ENCODE measurements at regions not wholly inside any gene's neighbourhood (a gene's known extent, or its start where the extent isn't known, plus 50 kb on each side); places are given as distances from the start of the nearest gene placed in this dataset.
"Not testable (repeated sequence)": the region's sequence is repeated elsewhere in the genome, so short reads cannot be mapped to it uniquely, and the experiment has no call there.

- DNase-seq, result no peak
- in situ Hi-C loops (cut with MboI; ENCODE audit: low pct_unique_long_range_greater_than_20kb, low sequenced_read_pairs), result no loop called here
These were observed 95.2 kb upstream of the TRABD2B start for GRCh38 chr1:48092401-48092800.

GRCh38 chr1:48089356-48089891 is 92.2 kb upstream of the TRABD2B start:
- in situ Hi-C loops (cut with MboI; ENCODE audit: low pct_unique_long_range_greater_than_20kb, low sequenced_read_pairs), result no loop called here
- no peak for DNase-seq

DNA sequence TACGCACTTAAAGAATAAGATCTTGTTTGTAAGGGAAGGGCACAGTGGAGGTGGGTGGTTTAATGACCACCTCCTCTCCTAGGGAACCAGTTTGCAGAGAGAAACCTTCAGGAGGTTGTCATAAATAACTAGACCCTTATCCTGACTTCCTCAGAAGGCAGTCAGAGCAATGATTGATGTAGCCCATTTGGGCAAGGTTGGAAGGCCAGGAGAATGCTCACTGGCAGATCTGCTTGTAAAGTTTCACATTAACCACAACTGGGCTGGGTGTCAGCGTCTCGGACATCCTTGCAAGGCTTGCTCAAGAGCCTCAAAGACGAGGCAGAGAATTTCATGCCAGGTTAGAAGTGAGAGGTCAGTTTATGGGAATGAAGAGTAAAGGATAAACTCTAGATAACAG is 87.6 kb upstream of the TRABD2B start:
- DNase-seq, result no peak
- in situ Hi-C loops (cut with MboI; ENCODE audit: low pct_unique_long_range_greater_than_20kb, low sequenced_read_pairs), result no loop called here

DNA sequence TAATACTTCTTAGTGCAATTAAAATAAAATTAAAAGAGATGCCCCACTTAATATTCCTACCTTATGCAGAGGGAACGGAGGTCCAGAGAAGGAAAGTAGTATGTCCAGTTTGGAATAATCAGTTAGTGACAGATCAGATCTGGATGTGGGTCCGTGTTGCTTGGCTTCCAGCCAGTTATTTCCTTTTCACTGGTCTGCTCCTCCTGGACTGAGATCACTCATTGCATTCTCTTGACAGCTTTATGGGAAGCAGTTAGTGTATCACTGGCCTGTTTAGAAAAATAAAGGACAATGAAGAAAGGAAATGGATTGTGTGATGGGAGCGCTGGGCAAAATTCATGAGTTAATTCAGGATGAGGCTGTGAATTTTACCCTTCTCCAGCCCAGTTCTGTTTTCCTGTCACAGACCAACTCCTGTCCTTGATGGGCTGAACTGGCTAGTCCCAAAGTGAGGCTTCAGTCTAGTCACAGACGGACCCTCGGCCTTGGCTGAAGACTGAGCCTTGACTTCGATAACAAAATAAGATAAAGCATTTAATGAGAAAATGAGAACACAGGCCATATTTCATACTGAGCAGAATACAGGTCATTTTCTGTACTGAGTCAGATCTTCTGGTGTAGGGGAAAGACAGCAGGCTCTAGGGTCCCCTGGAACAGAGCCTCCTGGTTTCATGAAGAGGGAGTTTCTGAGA is 85.2 kb upstream of the TRABD2B start:
- no peak for DNase-seq
- in situ Hi-C loops (cut with MboI; ENCODE audit: low pct_unique_long_range_greater_than_20kb, low sequenced_read_pairs), result no loop called here

GRCh38 chr1:48080331-48081255 is 83.4 kb upstream of the TRABD2B start:
- in situ Hi-C loops (cut with MboI; ENCODE audit: low pct_unique_long_range_greater_than_20kb, low sequenced_read_pairs), result no loop called here
- no peak for DNase-seq

DNA sequence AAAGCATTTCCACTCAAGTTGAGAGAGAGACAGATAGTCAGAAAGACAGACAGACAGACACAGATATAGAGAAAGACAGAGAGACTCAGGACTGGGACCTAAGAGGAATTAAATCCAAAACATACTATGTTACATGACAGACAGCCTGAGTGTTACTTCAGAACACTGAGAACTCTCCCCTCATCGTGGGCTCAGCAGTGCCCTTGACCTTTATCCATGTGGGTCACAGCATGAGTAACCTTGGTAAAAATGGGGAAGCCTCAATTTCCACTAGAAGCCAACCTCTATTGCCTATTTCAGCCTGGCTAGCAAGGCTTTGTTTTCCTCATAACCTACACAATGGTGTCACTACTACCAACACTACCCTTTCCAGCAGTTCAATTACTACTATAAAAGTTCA is 81.9 kb upstream of the TRABD2B start:
- in situ Hi-C loops (cut with MboI; ENCODE audit: low pct_unique_long_range_greater_than_20kb, low sequenced_read_pairs), result no loop called here
- no peak for DNase-seq

- no peak for DNase-seq
- in situ Hi-C loops (cut with MboI; ENCODE audit: low pct_unique_long_range_greater_than_20kb, low sequenced_read_pairs), result no loop called here
These were observed 80.6 kb upstream of the TRABD2B start for GRCh38 chr1:48077795-48078222.

GRCh38 chr1:48076017-48076416 is 78.8 kb upstream of the TRABD2B start:
- in situ Hi-C loops (cut with MboI; ENCODE audit: low pct_unique_long_range_greater_than_20kb, low sequenced_read_pairs), result no loop called here
- DNase-seq, result no peak

DNA sequence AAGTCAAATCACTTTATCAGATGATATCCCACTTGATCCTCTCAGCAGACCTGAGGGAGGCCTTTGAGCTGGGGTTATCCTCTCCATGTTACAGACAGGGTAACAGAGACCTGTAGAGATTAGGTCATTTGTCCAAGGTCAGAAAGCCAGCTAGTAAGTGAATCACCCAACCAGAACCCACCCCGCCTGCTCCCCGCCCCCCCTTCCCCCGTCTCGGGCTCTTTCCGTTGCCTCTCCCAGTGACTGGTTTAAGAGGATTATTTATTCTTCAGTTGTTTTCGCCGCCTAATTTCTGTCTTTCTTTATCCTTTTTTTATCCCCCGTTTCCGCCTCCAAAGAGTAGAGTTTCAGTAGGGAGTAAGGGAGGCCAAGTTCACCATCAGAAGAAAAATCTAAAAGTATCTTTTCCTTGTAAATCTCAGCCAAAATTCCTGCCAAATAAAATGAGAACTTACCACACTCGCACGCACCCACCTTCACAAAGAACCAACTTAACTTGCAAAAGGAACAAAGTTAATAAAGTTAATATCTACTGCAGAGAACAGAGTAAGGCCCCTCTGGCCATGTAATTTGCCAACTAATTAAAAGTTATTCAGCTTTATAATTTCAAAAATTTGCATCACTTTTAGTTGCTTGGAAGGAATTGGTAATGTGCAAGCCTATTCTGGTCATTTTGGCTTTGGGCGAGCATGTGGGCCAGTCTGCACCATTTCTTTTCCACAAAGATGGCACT is 76.8 kb upstream of the TRABD2B start:
- DNase-seq, result no peak
- in situ Hi-C loops (cut with MboI; ENCODE audit: low pct_unique_long_range_greater_than_20kb, low sequenced_read_pairs), result no loop called here

DNA sequence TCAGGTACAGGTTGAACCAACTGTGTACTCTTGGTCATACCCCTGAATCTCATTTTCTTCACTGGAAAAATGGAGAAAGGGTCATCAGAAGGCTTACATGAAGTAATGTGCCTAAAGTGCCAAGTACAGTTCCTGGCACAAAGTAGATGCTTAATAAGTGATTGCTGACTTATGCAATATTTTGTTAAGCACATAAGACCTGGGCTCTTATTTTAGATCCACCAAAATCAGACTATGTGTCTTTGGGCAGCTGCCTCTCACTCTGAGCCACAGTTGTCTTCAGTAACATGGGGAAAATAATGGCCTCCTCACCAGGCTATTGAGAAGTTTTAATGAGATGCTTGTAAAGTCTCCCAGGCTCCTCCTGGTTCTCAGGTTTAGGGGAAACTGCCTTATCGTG is 74.3 kb upstream of the TRABD2B start:
- no peak for DNase-seq
- in situ Hi-C loops (cut with MboI; ENCODE audit: low pct_unique_long_range_greater_than_20kb, low sequenced_read_pairs), result no loop called here

- no peak for DNase-seq
- in situ Hi-C loops (cut with MboI; ENCODE audit: low pct_unique_long_range_greater_than_20kb, low sequenced_read_pairs), result no loop called here
These were observed 73.2 kb upstream of the TRABD2B start for GRCh38 chr1:48070396-48070750.

GRCh38 chr1:48069662-48070395 is 72.6 kb upstream of the TRABD2B start:
- in situ Hi-C loops (cut with MboI; ENCODE audit: low pct_unique_long_range_greater_than_20kb, low sequenced_read_pairs), result no loop called here
- no peak for DNase-seq

- DNase-seq, result no peak
- in situ Hi-C loops (cut with MboI; ENCODE audit: low pct_unique_long_range_greater_than_20kb, low sequenced_read_pairs), result no loop called here
These were observed 71.0 kb upstream of the TRABD2B start for GRCh38 chr1:48068206-48068605.

DNA sequence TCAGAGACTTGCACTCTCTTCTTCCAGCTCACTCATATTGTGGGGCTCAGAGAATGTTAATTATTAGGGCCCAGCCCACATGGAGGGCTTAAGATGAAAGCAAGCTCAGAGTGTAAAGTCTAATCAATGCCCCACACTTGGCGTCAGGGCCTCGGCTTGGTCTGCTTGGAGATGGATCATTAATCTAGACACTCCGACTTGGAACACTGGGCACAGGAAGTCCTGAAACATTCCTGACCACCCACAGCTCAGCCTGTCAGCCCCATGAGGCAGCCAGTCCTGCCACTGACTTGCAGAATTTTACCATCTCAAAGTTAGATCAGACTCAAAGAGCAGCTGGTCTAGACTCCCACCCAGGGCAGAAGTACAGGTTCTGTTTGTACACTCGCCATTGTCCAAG is 69.8 kb upstream of the TRABD2B start:
- in situ Hi-C loops (cut with MboI; ENCODE audit: low pct_unique_long_range_greater_than_20kb, low sequenced_read_pairs), result no loop called here
- DNase-seq, result no peak

DNA sequence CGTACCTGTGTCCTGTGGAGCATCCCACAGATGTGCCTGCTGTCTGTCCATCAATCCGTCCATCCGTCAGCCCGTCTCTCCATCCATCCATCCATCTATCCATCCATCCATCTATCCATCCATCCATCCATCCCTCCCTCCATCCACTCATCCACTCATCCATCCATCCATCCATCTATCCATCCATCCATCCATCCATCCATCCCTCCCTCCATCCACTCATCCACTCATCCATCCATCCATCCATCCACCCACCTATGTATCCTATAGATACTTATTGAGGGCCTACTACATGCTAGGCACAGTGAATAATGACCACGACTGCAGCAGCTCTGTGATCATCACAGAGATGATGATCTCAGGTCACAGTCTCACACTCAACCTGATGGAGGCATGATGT is 67.5 kb upstream of the TRABD2B start:
- DNase-seq; in situ Hi-C loops (cut with MboI; ENCODE audit: low pct_unique_long_range_greater_than_20kb, low sequenced_read_pairs): not testable (repeated sequence)

GRCh38 chr1:48062353-48062752 is 65.2 kb upstream of the TRABD2B start:
- in situ Hi-C loops (cut with MboI; ENCODE audit: low pct_unique_long_range_greater_than_20kb, low sequenced_read_pairs), result no loop called here
- DNase-seq, result no peak

- DNase-seq, result peak; percentile 44
- in situ Hi-C loops (cut with MboI; ENCODE audit: low pct_unique_long_range_greater_than_20kb, low sequenced_read_pairs), result no loop called here
These were observed 64.3 kb upstream of the TRABD2B start for GRCh38 chr1:48061162-48062136.

- in situ Hi-C loops (cut with MboI; ENCODE audit: low pct_unique_long_range_greater_than_20kb, low sequenced_read_pairs), result no loop called here
- DNase-seq, result no peak
These were observed 62.1 kb upstream of the TRABD2B start for GRCh38 chr1:48059289-48059688.
